ENCODE measurements at regions not wholly inside any gene's neighbourhood (a gene's known extent, or its start where the extent isn't known, plus 50 kb on each side); places are given as distances from the start of the nearest gene placed in this dataset.

- no peak for DNase-seq (ENCODE audit: low read depth)
These were observed 469.9 kb upstream of the CDH5 start for GRCh38 chr16:65896448-65897153.

- no peak for DNase-seq (ENCODE audit: low read depth)
These were observed 470.6 kb upstream of the CDH5 start for GRCh38 chr16:65895906-65896305.

- no peak for DNase-seq (ENCODE audit: low read depth)
These were observed 471.0 kb upstream of the CDH5 start for GRCh38 chr16:65895486-65895885.

- DNase-seq (ENCODE audit: low read depth) = no peak
These were observed 476.3 kb upstream of the CDH5 start for GRCh38 chr16:65890203-65890602.

GRCh38 chr16:65889533-65889966 lies 476.9 kb upstream of the CDH5 start:
- DNase-seq (ENCODE audit: low read depth) = no peak

GRCh38 chr16:65888201-65888600 lies 478.3 kb upstream of the CDH5 start:
- no peak for DNase-seq (ENCODE audit: low read depth)

- DNase-seq (ENCODE audit: low read depth) = no peak
These were observed 482.5 kb upstream of the CDH5 start for GRCh38 chr16:65884018-65884417.

GRCh38 chr16:65878347-65878746 lies 488.1 kb upstream of the CDH5 start:
- DNase-seq (ENCODE audit: low read depth) = no peak

- no peak for DNase-seq (ENCODE audit: low read depth)
These were observed 489.9 kb upstream of the CDH5 start for GRCh38 chr16:65876624-65877023.

GRCh38 chr16:65876056-65876408 lies 490.5 kb upstream of the CDH5 start:
- no peak for DNase-seq (ENCODE audit: low read depth)

GRCh38 chr16:65875381-65876055 lies 491.0 kb upstream of the CDH5 start:
- DNase-seq (ENCODE audit: low read depth) = no peak

- no peak for DNase-seq (ENCODE audit: low read depth)
These were observed 497.2 kb upstream of the CDH5 start for GRCh38 chr16:65869261-65869660.

- DNase-seq (ENCODE audit: low read depth) = no peak
These were observed 499.1 kb upstream of the CDH5 start for GRCh38 chr16:65867276-65867960.

GRCh38 chr16:65863236-65863635 lies 503.3 kb upstream of the CDH5 start:
- no peak for DNase-seq (ENCODE audit: low read depth)

- DNase-seq (ENCODE audit: low read depth) = no peak
These were observed 505.3 kb upstream of the CDH5 start for GRCh38 chr16:65861131-65861731.

- DNase-seq (ENCODE audit: low read depth) = no peak
These were observed 511.0 kb upstream of the CDH5 start for GRCh38 chr16:65855171-65856145.

GRCh38 chr16:65846210-65846602 lies 520.3 kb upstream of the CDH5 start:
- DNase-seq (ENCODE audit: low read depth) = no peak

- no peak for DNase-seq (ENCODE audit: low read depth)
These were observed 520.9 kb upstream of the CDH5 start for GRCh38 chr16:65845466-65846209.

GRCh38 chr16:65843941-65844340 lies 522.5 kb upstream of the CDH5 start:
- DNase-seq (ENCODE audit: low read depth) = no peak

GRCh38 chr16:65842067-65842466 lies 524.4 kb upstream of the CDH5 start:
- DNase-seq (ENCODE audit: low read depth) = no peak

- DNase-seq (ENCODE audit: low read depth) = no peak
These were observed 528.5 kb upstream of the CDH5 start for GRCh38 chr16:65838001-65838400.

Data from stimulated activated CD4-positive, alpha-beta T cell treated with anti-CD3 and anti-CD28 coated beads, Interleukin-2, amount 100 ng/mL, for 4 hours (primary cell).